ENCODE measurements at regions not wholly inside any gene's neighbourhood (a gene's known extent, or its start where the extent isn't known, plus 50 kb on each side); places are given as distances from the start of the nearest gene placed in this dataset.
"Not testable (repeated sequence)": the region's sequence is repeated elsewhere in the genome, so short reads cannot be mapped to it uniquely, and the experiment has no call there.

- Histone ChIP-seq H3K4me1 (ENCODE audit: insufficient read depth, low read length, severe bottlenecking) (no peaks in the 10 kb centered on the region), H4K20me1 (ENCODE audit: insufficient read depth, low read length) (no peaks in the 10 kb centered on the region), H3K36me3 (ENCODE audit: insufficient read depth, low read length) (no peaks in the 10 kb centered on the region), H3K9me2 (ENCODE audit: low read depth, low read length) (no peaks in the 10 kb centered on the region), H3K4me2 (ENCODE audit: low read length) (no peak overlapping the region), H2AFZ (ENCODE audit: low read length) (no peak overlapping the region), H3K79me2 (ENCODE audit: insufficient read depth, low read length) (no peaks in the 10 kb centered on the region), H3K9me3 (ENCODE audit: low read length) (no peaks in the 10 kb centered on the region), H3F3A (ENCODE audit: insufficient read depth, low read length) (no peaks in the 10 kb centered on the region), H3K4me3 (ENCODE audit: low read depth, low read length, poor library complexity, severe bottlenecking) (no peak overlapping the region), H3K27me3 (ENCODE audit: insufficient read depth, low read length) (no peaks in the 10 kb centered on the region), H3K9ac (ENCODE audit: low read length) (no peak overlapping the region), H3K27ac (ENCODE audit: low read depth, low read length, poor library complexity, severe bottlenecking) (no peak overlapping the region)
- no peak for TF ChIP-seq EZH2 (IDR thresholded peaks at IDR 0.05; ENCODE audit: borderline replicate concordance, low read length)
- TF ChIP-seq, protein P1, sequence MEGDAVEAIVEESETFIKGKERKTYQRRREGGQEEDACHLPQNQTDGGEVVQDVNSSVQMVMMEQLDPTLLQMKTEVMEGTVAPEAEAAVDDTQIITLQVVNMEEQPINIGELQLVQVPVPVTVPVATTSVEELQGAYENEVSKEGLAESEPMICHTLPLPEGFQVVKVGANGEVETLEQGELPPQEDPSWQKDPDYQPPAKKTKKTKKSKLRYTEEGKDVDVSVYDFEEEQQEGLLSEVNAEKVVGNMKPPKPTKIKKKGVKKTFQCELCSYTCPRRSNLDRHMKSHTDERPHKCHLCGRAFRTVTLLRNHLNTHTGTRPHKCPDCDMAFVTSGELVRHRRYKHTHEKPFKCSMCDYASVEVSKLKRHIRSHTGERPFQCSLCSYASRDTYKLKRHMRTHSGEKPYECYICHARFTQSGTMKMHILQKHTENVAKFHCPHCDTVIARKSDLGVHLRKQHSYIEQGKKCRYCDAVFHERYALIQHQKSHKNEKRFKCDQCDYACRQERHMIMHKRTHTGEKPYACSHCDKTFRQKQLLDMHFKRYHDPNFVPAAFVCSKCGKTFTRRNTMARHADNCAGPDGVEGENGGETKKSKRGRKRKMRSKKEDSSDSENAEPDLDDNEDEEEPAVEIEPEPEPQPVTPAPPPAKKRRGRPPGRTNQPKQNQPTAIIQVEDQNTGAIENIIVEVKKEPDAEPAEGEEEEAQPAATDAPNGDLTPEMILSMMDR (IDR thresholded peaks at IDR 0.05; ENCODE audit: low read length): no peak
These were observed 542.4 kb upstream of the RGMB start for GRCh38 chr5:98231089-98231488.

DNA sequence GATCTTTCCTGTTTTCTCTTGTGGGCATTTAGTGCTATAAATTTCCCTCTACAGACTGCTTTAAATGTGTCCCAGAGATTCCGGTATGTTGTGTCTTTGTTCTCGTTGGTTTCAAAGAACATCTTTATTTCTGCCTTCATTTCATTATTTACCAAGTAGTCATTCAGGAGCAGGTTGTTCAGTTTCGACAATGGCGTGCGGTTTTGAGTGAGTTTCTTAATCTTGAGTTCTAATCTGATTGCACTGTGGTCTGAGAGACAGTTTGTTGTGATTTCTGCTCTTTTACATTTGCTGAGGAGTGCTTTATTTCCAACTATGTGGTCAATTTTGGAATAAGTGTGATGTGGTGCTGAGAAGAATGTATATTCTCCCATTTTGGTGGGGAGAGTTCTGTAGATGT, 535.7 kb upstream of the RGMB start:
- H3K36me3 ChIP-seq (ENCODE audit: insufficient read depth, low read length); H3F3A ChIP-seq (ENCODE audit: insufficient read depth, low read length); H2AFZ ChIP-seq (ENCODE audit: low read length); H3K27me3 ChIP-seq (ENCODE audit: insufficient read depth, low read length); H3K4me2 ChIP-seq (ENCODE audit: low read length); H3K9ac ChIP-seq (ENCODE audit: low read length); H3K9me2 ChIP-seq (ENCODE audit: low read depth, low read length); H3K4me3 ChIP-seq (ENCODE audit: low read depth, low read length, poor library complexity, severe bottlenecking); H3K4me1 ChIP-seq (ENCODE audit: insufficient read depth, low read length, severe bottlenecking); H3K79me2 ChIP-seq (ENCODE audit: insufficient read depth, low read length); H4K20me1 ChIP-seq (ENCODE audit: insufficient read depth, low read length); H3K27ac ChIP-seq (ENCODE audit: low read depth, low read length, poor library complexity, severe bottlenecking); H3K9me3 ChIP-seq (ENCODE audit: low read length): not testable (repeated sequence)

GRCh38 chr5:98243972-98244371, 529.5 kb upstream of the RGMB start:
- H2AFZ ChIP-seq (ENCODE audit: low read length): no peak overlapping the region
- H3K36me3 ChIP-seq (ENCODE audit: insufficient read depth, low read length): no peaks in the 10 kb centered on the region
- no peak overlapping the region for H3K4me3 ChIP-seq (ENCODE audit: low read depth, low read length, poor library complexity, severe bottlenecking)
- H3K9ac ChIP-seq (ENCODE audit: low read length): no peak overlapping the region
- no peaks in the 10 kb centered on the region for H3K9me2 ChIP-seq (ENCODE audit: low read depth, low read length)
- H3F3A ChIP-seq (ENCODE audit: insufficient read depth, low read length): no peaks in the 10 kb centered on the region
- H3K27ac ChIP-seq (ENCODE audit: low read depth, low read length, poor library complexity, severe bottlenecking): no peak overlapping the region
- no peak for TF ChIP-seq EZH2 (IDR thresholded peaks at IDR 0.05; ENCODE audit: borderline replicate concordance, low read length)
- TF ChIP-seq, protein P1 (IDR thresholded peaks at IDR 0.05; ENCODE audit: low read length): no peak
- no peaks in the 10 kb centered on the region for H3K4me1 ChIP-seq (ENCODE audit: insufficient read depth, low read length, severe bottlenecking)
- no peak overlapping the region for H3K4me2 ChIP-seq (ENCODE audit: low read length)
- H3K79me2 ChIP-seq (ENCODE audit: insufficient read depth, low read length): no peaks in the 10 kb centered on the region
- H4K20me1 ChIP-seq (ENCODE audit: insufficient read depth, low read length): no peaks in the 10 kb centered on the region
- H3K27me3 ChIP-seq (ENCODE audit: insufficient read depth, low read length): no peaks in the 10 kb centered on the region
- H3K9me3 ChIP-seq (ENCODE audit: low read length): no peaks in the 10 kb centered on the region

GRCh38 chr5:98248949-98249348, 524.5 kb upstream of the RGMB start:
- Histone ChIP-seq H3K79me2 (ENCODE audit: insufficient read depth, low read length) (no peaks in the 10 kb centered on the region), H4K20me1 (ENCODE audit: insufficient read depth, low read length) (no peaks in the 10 kb centered on the region), H3K27me3 (ENCODE audit: insufficient read depth, low read length) (no peaks in the 10 kb centered on the region), H3K9ac (ENCODE audit: low read length) (no peak overlapping the region), H3K4me3 (ENCODE audit: low read depth, low read length, poor library complexity, severe bottlenecking) (no peak overlapping the region), H3K27ac (ENCODE audit: low read depth, low read length, poor library complexity, severe bottlenecking) (no peak overlapping the region), H3K36me3 (ENCODE audit: insufficient read depth, low read length) (no peaks in the 10 kb centered on the region), H3K9me2 (ENCODE audit: low read depth, low read length) (no peaks in the 10 kb centered on the region), H3K4me1 (ENCODE audit: insufficient read depth, low read length, severe bottlenecking) (no peaks in the 10 kb centered on the region), H3K4me2 (ENCODE audit: low read length) (no peak overlapping the region), H3K9me3 (ENCODE audit: low read length) (no peaks in the 10 kb centered on the region), H3F3A (ENCODE audit: insufficient read depth, low read length) (no peaks in the 10 kb centered on the region), H2AFZ (ENCODE audit: low read length) (no peak overlapping the region)
- TF ChIP-seq, protein P1 (IDR thresholded peaks at IDR 0.05; ENCODE audit: low read length): no peak
- TF ChIP-seq EZH2 (IDR thresholded peaks at IDR 0.05; ENCODE audit: borderline replicate concordance, low read length): no peak

All from OCI-LY1 (cell line).